Adrenal gland (tissue), 5 donors: ENCODE measurements at regions not wholly inside any gene's neighbourhood (a gene's known extent, or its start where the extent isn't known, plus 50 kb on each side); places are given as distances from the start of the nearest gene placed in this dataset.

Experiments used
- POLR2A ChIP-seq, 2 donors: fragments of 450-650 bp; IDR thresholded peaks; one replicate each; pipeline ENCODE4 v1.6.1; 2017; ENCODE audit warnings: antibody characterized with exemption in 2 of 2, mild to moderate bottlenecking in 2 of 2, moderate library complexity in 1 of 2
- TF ChIP-seq, protein P1 (sequence below), 6 experiments: fragments of 450-650 bp in 4 of 6; fragments of 200-600 bp in 2 of 6; sonication (generic) in 1 of 6; IDR thresholded peaks; 1 replicate in 5 of 6; 2 replicates in 1 of 6; pipeline versions ENCODE4 v1.5.1 to v1.8.0; 2016 to 2021; ENCODE audit warnings: antibody characterized with exemption in 6 of 6, mild to moderate bottlenecking in 2 of 6, moderate library complexity in 1 of 6
- donor health status: DM: no; HTN: no; CAD: no.

- TF ChIP-seq POLR2A (IDR thresholded peaks at IDR 0.05) = no peak
- TF ChIP-seq, protein P1, sequence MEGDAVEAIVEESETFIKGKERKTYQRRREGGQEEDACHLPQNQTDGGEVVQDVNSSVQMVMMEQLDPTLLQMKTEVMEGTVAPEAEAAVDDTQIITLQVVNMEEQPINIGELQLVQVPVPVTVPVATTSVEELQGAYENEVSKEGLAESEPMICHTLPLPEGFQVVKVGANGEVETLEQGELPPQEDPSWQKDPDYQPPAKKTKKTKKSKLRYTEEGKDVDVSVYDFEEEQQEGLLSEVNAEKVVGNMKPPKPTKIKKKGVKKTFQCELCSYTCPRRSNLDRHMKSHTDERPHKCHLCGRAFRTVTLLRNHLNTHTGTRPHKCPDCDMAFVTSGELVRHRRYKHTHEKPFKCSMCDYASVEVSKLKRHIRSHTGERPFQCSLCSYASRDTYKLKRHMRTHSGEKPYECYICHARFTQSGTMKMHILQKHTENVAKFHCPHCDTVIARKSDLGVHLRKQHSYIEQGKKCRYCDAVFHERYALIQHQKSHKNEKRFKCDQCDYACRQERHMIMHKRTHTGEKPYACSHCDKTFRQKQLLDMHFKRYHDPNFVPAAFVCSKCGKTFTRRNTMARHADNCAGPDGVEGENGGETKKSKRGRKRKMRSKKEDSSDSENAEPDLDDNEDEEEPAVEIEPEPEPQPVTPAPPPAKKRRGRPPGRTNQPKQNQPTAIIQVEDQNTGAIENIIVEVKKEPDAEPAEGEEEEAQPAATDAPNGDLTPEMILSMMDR (IDR thresholded peaks at IDR 0.05) = no peak
Observed at GRCh38 chr10:31705136-31705535, 223.5 kb downstream of the ARHGAP12 start.
